CD4-positive, alpha-beta memory T cell (primary cell): ENCODE measurements at regions not wholly inside any gene's neighbourhood (a gene's known extent, or its start where the extent isn't known, plus 50 kb on each side); places are given as distances from the start of the nearest gene placed in this dataset.

ENCODE experiments used
- CTCF ChIA-PET: fragments of 350-600 bp; sonication (Branson Sonifier 250); formaldehyde crosslinking; loops from one replicate; lab custom pipeline; 2021; ENCODE audit warnings: inconsistent platforms; ENCODE audit not compliant: partially characterized antibody; lab: Charles Lee
- POLR2A ChIA-PET: fragments of 350-600 bp; sonication (Branson Sonifier 250); formaldehyde crosslinking; loops from one replicate; lab custom pipeline; 2021; ENCODE audit not compliant: partially characterized antibody; lab: Charles Lee
- DNase-seq, 5 donors: peaks; one replicate each; pipeline versions ENCODE4 v3.0.0 to v3.0.0-alpha.2; 2020 to 2022; ENCODE audit warnings: mixed read lengths in 1 of 5
- H3K27ac ChIP-seq: one replicate; pipeline ENCODE4 v1.7.0; 2013; ENCODE audit warnings: low read depth, low read length
- H3K27me3 ChIP-seq: 2 replicates; pipeline ENCODE4 v1.7.0; 2013; ENCODE audit warnings: mild to moderate bottlenecking, low read length, moderate library complexity; ENCODE audit not compliant: insufficient read depth
- H3K36me3 ChIP-seq: 2 replicates; pipeline ENCODE4 v1.7.0; 2013; ENCODE audit warnings: mild to moderate bottlenecking, low read length, moderate library complexity; ENCODE audit not compliant: insufficient read depth
- H3K4me1 ChIP-seq: 2 replicates; pipeline ENCODE4 v1.7.0; 2013; ENCODE audit warnings: mild to moderate bottlenecking, low read length, moderate library complexity; ENCODE audit not compliant: insufficient read depth
- H3K4me3 ChIP-seq, 2 donors: one replicate each; pipeline ENCODE4 v1.7.0; 2013; ENCODE audit warnings: low read length in 2 of 2, mild to moderate bottlenecking in 1 of 2
- H3K9me3 ChIP-seq, 2 donors: one replicate each; pipeline ENCODE4 v1.7.0; 2013; ENCODE audit warnings: low read length in 2 of 2, control low read depth in 1 of 2; ENCODE audit not compliant: control insufficient read depth in 1 of 2
- H3K27ac Mint-ChIP-seq, 7 donors: one replicate each; pipeline ENCODE4 v1.8.0; 2020 to 2021; ENCODE audit warnings: mixed read lengths in 7 of 7, mild to moderate bottlenecking in 6 of 7, inconsistent platforms in 3 of 7, moderate library complexity in 3 of 7
- H3K27me3 Mint-ChIP-seq, 2 donors: one replicate each; pipeline ENCODE4 v1.8.0; 2020 to 2021; ENCODE audit warnings: mixed read lengths in 2 of 2
- H3K36me3 Mint-ChIP-seq, 2 donors: one replicate each; pipeline ENCODE4 v1.8.0; 2020 to 2021; ENCODE audit warnings: mixed read lengths in 2 of 2, inconsistent platforms in 1 of 2, mild to moderate bottlenecking in 1 of 2
- H3K4me1 Mint-ChIP-seq, 4 donors: one replicate each; pipeline ENCODE4 v1.8.0; 2020 to 2021; ENCODE audit warnings: mixed read lengths in 4 of 4, mild to moderate bottlenecking in 1 of 4
- H3K4me3 Mint-ChIP-seq, 8 donors: one replicate each; pipeline ENCODE4 v1.8.0; 2020 to 2021; ENCODE audit warnings: mixed read lengths in 8 of 8, mild to moderate bottlenecking in 7 of 8, moderate library complexity in 6 of 8, inconsistent platforms in 3 of 8
- H3K9me3 Mint-ChIP-seq, 8 donors: one replicate each; pipeline ENCODE4 v1.8.0; 2020 to 2021; ENCODE audit warnings: mixed read lengths in 8 of 8, mild to moderate bottlenecking in 5 of 8, inconsistent platforms in 3 of 8, moderate library complexity in 1 of 8
- intact Hi-C: fragments of 100-400 bp; cut with micrococcal nuclease; formaldehyde crosslinking; loops from one replicate; pipeline ENCODE4 v1.15.1; 2023

DNA sequence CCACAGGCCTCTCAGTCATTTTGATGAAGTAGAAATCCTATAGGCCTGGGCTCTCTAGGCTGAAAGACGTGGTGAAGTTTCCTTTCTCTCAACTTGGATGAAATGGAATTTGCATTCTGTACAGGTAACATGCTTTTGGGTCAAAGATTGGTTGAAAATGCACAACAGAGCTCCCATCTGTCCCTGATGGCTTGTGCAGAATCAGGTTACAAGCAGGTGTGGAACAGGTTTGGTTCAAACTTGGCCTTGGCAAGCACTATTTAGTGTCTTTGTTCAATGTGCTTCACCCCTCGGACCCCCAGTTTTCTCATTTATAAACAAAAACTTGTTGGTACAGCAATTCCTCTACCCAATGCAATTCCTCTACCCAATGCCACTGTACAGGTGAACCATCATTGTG lies 1493.0 kb downstream of the AACS start:
- intact Hi-C loops = no loop called here
- DNase-seq = no peak
- Mint-ChIP-seq H3K4me1 (no peaks in the 10 kb centered on the region), H3K27me3 (no peaks in the 10 kb centered on the region), H3K36me3 (no peaks in the 10 kb centered on the region), H3K9me3 (peaks cover 0 to 4% (median 0%) of the 10 kb centered on the region in 8 donors), H3K4me3 (no peak overlapping the region), H3K27ac (no peak overlapping the region)
- ChIA-PET CTCF (no interaction called here), POLR2A (no interaction called here)
- H3K27ac ChIP-seq = no peak overlapping the region
- H3K9me3 ChIP-seq = no peaks in the 10 kb centered on the region
- no peaks in the 10 kb centered on the region for H3K36me3 ChIP-seq
- H3K27me3 ChIP-seq = no peaks in the 10 kb centered on the region
- H3K4me3 ChIP-seq = no peak overlapping the region
- H3K4me1 ChIP-seq = no peaks in the 10 kb centered on the region

DNA sequence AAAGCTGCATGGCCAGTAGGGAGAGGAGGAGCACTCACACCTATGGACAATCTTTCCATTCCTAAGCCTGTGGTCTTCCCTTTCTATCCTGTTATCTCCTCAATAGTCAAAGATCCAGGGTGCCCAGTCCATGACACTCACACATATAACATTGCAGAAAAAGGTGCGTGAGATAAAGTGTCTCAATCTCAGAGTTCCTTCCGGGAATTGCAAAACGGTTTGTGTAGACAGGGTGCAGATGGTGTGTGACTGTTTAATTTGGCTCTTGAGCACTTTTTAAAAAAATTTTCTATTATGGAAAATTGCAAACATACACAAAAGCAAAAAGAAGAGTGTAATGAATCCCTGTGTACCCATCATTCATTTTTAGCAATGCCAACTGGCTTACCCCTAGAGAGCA lies 1493.6 kb downstream of the AACS start:
- Mint-ChIP-seq H3K4me1 (no peaks in the 10 kb centered on the region), H3K9me3 (peaks cover 0 to 3% (median 0%) of the 10 kb centered on the region in 8 donors), H3K27me3 (no peaks in the 10 kb centered on the region), H3K4me3 (no peak overlapping the region), H3K27ac (no peak overlapping the region), H3K36me3 (no peaks in the 10 kb centered on the region)
- ChIA-PET POLR2A (no interaction called here), CTCF (no interaction called here)
- H3K36me3 ChIP-seq = no peaks in the 10 kb centered on the region
- DNase-seq = no peak
- H3K27ac ChIP-seq = no peak overlapping the region
- H3K27me3 ChIP-seq = no peaks in the 10 kb centered on the region
- no peaks in the 10 kb centered on the region for H3K4me1 ChIP-seq
- no peak overlapping the region for H3K4me3 ChIP-seq
- no peaks in the 10 kb centered on the region for H3K9me3 ChIP-seq
- intact Hi-C loops = no loop called here

DNA sequence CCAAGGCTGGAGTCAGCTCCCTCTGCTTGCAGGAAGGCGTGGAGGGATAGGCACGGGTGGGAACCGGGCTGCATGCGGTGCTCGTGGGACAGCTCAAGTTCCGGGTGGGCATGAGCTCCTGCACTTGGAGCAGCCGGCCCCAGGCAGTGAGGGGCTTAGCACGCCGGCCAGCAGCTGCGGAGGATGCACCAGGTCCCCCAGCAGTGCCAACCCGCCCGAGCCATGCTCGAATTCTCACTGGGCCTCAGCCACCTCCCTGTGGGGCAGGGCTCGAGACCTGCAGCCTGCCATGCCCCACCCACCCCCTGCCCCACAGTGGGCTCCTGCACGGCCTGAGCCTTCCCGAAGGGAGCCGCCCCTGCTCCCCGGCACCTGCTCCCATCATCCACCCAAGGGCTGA lies 1501.8 kb downstream of the AACS start:
- H3K4me3 Mint-ChIP-seq = no peak overlapping the region
- no peak overlapping the region for H3K4me3 ChIP-seq
- H3K27me3 ChIP-seq = no peaks in the 10 kb centered on the region
- no peaks in the 10 kb centered on the region for H3K36me3 Mint-ChIP-seq
- H3K27ac ChIP-seq = no peak overlapping the region
- H3K4me1 ChIP-seq = no peaks in the 10 kb centered on the region
- ChIA-PET CTCF (no interaction called here), POLR2A (no interaction called here)
- no peaks in the 10 kb centered on the region for H3K36me3 ChIP-seq
- H3K27me3 Mint-ChIP-seq = no peaks in the 10 kb centered on the region
- H3K9me3 Mint-ChIP-seq = peaks cover 0 to 4% (median 0%) of the 10 kb centered on the region in 8 donors
- intact Hi-C loops = no loop called here
- H3K4me1 Mint-ChIP-seq = no peaks in the 10 kb centered on the region
- H3K27ac Mint-ChIP-seq = no peak overlapping the region
- no peak for DNase-seq
- no peaks in the 10 kb centered on the region for H3K9me3 ChIP-seq

DNA sequence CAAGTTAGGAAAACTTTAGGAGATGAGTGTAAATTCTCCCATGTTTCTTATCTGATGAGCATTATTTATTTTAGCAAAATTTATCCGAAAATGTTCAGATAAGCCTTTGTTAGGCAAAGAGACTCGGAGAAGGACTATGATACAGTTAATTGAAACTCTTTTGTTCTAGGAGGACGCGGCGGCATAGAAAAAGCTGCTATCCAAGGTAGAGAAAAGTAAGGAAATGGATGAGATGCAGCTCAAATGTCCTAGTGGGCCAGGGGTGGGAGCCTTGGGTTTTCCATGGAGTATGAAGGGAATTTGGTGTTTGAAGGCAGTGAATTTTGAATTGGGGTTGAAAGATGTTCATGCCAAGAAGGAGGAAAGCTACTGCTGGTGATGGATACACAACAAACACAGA lies 1504.5 kb downstream of the AACS start:
- H3K4me1 ChIP-seq = no peaks in the 10 kb centered on the region
- H3K27ac ChIP-seq = no peak overlapping the region
- peaks cover 0 to 4% (median 1%) of the 10 kb centered on the region in 8 donors for H3K9me3 Mint-ChIP-seq
- H3K27me3 Mint-ChIP-seq = no peaks in the 10 kb centered on the region
- CTCF ChIA-PET = no interaction called here
- H3K36me3 Mint-ChIP-seq = no peaks in the 10 kb centered on the region
- H3K36me3 ChIP-seq = no peaks in the 10 kb centered on the region
- POLR2A ChIA-PET = no interaction called here
- H3K4me1 Mint-ChIP-seq = peaks cover 0 to 2% (median under 1%) of the 10 kb centered on the region in 4 donors
- DNase-seq = no peak
- H3K9me3 ChIP-seq = no peaks in the 10 kb centered on the region
- H3K4me3 ChIP-seq = no peak overlapping the region
- intact Hi-C loops = no loop called here
- H3K27me3 ChIP-seq = no peaks in the 10 kb centered on the region
- H3K4me3 Mint-ChIP-seq = no peak overlapping the region
- H3K27ac Mint-ChIP-seq = peak overlapping the region in 1 of 7 donors; percentile 65

DNA sequence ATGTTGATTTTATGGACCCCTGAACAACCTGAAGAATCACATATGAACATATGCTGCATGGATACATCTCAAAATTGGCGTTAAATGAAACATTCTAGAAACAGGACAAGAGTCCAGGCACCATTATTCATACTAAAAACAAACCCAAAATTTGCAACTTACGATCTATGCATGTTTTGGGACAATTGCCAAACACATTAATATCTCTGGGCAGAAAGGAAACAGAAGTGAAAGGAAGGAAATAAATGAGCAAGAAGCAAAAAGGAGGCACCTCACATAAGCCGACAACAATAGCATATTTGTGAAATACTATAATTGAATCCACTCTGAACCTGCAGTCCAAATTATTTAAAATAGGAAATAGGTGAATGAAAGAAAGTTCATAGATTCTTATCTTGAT lies 1505.3 kb downstream of the AACS start:
- no peak overlapping the region for H3K27ac Mint-ChIP-seq
- peaks cover 0 to 2% (median under 1%) of the 10 kb centered on the region in 4 donors for H3K4me1 Mint-ChIP-seq
- ChIA-PET CTCF (no interaction called here), POLR2A (no interaction called here)
- no peaks in the 10 kb centered on the region for H3K4me1 ChIP-seq
- no peak for DNase-seq
- H3K27ac ChIP-seq = no peak overlapping the region
- H3K36me3 Mint-ChIP-seq = no peaks in the 10 kb centered on the region
- intact Hi-C loops = no loop called here
- H3K4me3 ChIP-seq = no peak overlapping the region
- no peaks in the 10 kb centered on the region for H3K36me3 ChIP-seq
- H3K9me3 Mint-ChIP-seq = peaks cover 0 to 4% (median 1%) of the 10 kb centered on the region in 8 donors
- H3K27me3 ChIP-seq = no peaks in the 10 kb centered on the region
- no peaks in the 10 kb centered on the region for H3K9me3 ChIP-seq
- no peak overlapping the region for H3K4me3 Mint-ChIP-seq
- H3K27me3 Mint-ChIP-seq = no peaks in the 10 kb centered on the region

DNA sequence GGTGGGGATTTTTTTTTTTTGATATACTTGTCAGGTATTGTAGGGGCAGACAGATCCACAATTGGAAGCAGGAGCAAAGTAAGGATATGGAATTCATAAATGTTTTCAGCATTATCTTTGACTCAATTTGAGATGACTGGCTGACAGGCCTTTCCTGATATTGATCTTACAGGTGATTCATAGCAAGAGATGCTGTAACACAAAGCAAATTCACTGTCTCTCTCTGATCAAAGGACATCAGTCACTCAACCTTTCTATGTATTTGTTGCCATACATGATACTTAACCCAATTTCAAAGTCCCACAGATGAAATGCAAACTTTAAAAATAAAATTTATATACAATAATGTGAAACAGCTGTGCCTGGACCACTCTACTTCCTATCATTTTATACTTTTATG lies 1506.9 kb downstream of the AACS start:
- H3K36me3 ChIP-seq = no peaks in the 10 kb centered on the region
- Mint-ChIP-seq H3K4me3 (no peak overlapping the region), H3K4me1 (peaks cover 0 to 2% (median under 1%) of the 10 kb centered on the region in 4 donors), H3K27me3 (no peaks in the 10 kb centered on the region), H3K27ac (no peak overlapping the region), H3K36me3 (no peaks in the 10 kb centered on the region), H3K9me3 (peaks cover 0 to 4% (median 0%) of the 10 kb centered on the region in 8 donors)
- no peaks in the 10 kb centered on the region for H3K27me3 ChIP-seq
- H3K9me3 ChIP-seq = no peaks in the 10 kb centered on the region
- H3K27ac ChIP-seq = no peak overlapping the region
- intact Hi-C loops = no loop called here
- no peak overlapping the region for H3K4me3 ChIP-seq
- ChIA-PET POLR2A (no interaction called here), CTCF (no interaction called here)
- H3K4me1 ChIP-seq = no peaks in the 10 kb centered on the region
- DNase-seq = no peak

DNA sequence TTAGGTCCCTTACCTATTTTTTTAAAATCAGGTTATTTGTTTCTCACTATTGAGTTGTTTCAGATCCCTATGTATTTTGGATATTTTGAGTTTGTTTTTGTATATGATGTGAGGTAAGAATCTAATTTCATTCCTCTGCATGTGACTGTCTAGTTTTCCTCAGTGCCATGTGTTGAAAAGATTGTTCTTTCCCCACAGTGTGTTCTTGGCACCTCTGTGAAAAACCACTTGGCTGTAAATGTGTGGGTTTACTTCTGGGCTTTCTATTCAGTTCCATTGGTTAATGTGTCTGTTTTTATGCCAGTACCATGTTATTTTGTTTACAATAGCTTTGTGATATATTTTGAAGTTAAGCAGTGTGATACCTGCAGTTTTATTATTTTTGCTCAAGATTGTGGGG lies 1516.4 kb downstream of the AACS start:
- no peak for DNase-seq
- H3K4me1 Mint-ChIP-seq = no peaks in the 10 kb centered on the region
- H3K9me3 Mint-ChIP-seq = peaks cover 0 to 1% (median 0%) of the 10 kb centered on the region in 8 donors
- H3K4me3 Mint-ChIP-seq = no peak overlapping the region
- H3K4me3 ChIP-seq = no peak overlapping the region
- H3K36me3 ChIP-seq = no peaks in the 10 kb centered on the region
- no peaks in the 10 kb centered on the region for H3K9me3 ChIP-seq
- H3K36me3 Mint-ChIP-seq = no peaks in the 10 kb centered on the region
- H3K27me3 ChIP-seq = no peaks in the 10 kb centered on the region
- H3K27me3 Mint-ChIP-seq = peaks cover 0 to 1% of the 10 kb centered on the region in 2 donors
- ChIA-PET POLR2A (no interaction called here), CTCF (no interaction called here)
- H3K4me1 ChIP-seq = no peaks in the 10 kb centered on the region
- no peak overlapping the region for H3K27ac ChIP-seq
- intact Hi-C loops = no loop called here
- H3K27ac Mint-ChIP-seq = no peak overlapping the region

DNA sequence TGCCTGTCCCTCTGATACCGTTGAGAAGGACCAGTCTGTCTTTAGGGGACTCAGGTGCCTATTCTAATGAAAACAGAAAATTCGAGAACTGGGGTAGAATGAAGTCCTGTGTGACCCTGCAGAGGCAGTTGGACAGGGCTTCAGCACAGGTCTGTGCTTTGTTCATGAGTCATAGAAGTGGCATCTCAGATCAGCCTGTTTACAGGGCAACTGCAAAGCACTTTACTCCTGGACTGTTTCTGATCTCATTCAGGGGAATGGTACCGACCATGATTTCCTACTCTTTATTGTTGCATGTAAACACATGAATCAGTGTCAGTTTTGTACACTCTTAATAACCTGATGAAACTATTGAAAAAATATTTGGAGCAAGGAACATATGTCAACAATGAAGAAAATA lies 1517.0 kb downstream of the AACS start:
- H3K9me3 ChIP-seq = no peaks in the 10 kb centered on the region
- no peaks in the 10 kb centered on the region for H3K27me3 ChIP-seq
- CTCF ChIA-PET = no interaction called here
- Mint-ChIP-seq H3K27me3 (peaks cover 0 to 1% of the 10 kb centered on the region in 2 donors), H3K4me3 (no peak overlapping the region), H3K27ac (no peak overlapping the region), H3K36me3 (no peaks in the 10 kb centered on the region), H3K9me3 (peaks cover 0 to 2% (median 0%) of the 10 kb centered on the region in 8 donors), H3K4me1 (no peaks in the 10 kb centered on the region)
- H3K4me3 ChIP-seq = no peak overlapping the region
- H3K4me1 ChIP-seq = no peaks in the 10 kb centered on the region
- no peaks in the 10 kb centered on the region for H3K36me3 ChIP-seq
- POLR2A ChIA-PET = no interaction called here
- intact Hi-C loops = no loop called here
- no peak overlapping the region for H3K27ac ChIP-seq
- no peak for DNase-seq
